Amygdala (tissue), 56 donors: ENCODE measurements at regions not wholly inside any gene's neighbourhood (a gene's known extent, or its start where the extent isn't known, plus 50 kb on each side); places are given as distances from the start of the nearest gene placed in this dataset.

Source experiments
- DNase-seq, 56 donors: peaks; one replicate each; lab custom pipeline; 2025; lab: John Stamatoyannopoulos, UW

DNA sequence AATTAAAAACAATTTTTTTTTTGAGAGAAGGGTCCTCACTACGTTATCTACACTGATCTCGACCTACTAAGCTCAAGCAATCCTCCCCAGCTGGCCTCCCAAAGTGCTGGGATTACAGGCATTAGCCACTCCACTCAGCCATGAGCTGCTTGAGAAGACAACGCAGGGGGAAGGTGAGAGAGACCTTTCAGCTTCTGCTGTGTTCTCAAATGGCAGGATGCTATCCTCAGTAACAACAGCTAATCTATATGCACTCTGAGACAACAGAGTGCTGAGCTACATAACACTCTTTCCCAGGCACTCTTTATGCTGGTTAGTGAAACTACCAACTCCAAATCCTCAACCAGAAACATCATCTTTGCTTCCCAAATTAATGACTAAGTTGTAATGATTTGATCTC, 526.1 kb downstream of the CCER1 start:
- DNase-seq, result no peak

DNA sequence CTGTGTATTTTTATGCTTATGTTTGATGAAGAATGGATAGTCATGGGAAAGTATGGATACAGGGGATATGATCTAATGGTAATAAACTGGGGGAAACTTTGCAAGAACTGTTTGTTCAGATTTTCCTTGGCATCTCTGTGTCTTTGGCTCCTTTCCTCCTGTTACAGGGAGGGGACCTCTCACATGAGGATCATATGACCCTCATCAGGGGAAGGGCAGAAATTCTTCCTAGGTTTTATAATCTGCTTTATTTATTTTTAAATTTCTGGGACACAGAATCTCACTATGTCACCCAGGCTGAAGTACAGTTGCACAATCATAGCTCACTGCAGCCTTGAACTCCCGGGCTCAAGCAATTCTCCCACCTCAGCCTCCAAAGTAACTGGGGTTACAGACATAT, 526.5 kb downstream of the CCER1 start:
- no peak for DNase-seq

DNA sequence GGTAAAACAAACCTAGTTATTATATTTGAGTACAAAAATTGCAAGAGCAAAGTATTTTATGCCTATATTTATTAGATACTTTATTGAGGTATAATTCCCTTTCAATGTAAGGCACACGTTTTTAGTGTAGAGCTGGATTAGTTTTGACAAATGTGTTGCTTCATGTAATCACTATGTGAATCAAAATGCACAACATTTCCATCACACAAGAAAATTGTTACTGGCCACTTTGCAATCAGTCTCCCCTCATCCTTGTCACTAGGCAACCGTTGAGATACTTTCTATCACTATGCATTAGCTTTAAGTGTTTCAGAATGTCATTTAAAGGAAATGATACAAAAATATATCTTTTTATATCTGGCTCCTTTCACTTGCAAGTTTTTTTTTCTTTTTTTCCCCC, 531.0 kb downstream of the CCER1 start:
- DNase-seq, result no peak

DNA sequence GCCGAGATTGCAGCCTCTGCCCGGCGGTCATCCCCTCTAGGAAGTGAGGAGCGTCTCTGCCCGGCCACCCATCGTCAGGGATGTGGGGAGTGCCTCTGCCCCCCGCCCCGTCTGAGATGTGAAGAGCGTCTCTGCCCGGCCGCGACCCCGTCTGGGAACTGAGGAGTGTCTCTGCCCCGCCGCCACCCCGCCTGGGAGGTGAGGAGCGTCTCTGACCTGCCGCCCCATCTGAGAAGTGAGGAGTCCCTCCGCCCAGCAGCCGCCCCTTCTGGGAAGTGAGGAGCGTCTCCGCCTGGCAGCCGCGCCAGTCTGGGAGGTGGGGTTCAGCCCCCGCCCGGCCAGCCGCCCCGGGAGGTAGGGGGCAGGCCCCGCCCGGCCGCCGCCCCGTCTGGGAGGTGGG, 544.0 kb downstream of the CCER1 start:
- no peak for DNase-seq

DNA sequence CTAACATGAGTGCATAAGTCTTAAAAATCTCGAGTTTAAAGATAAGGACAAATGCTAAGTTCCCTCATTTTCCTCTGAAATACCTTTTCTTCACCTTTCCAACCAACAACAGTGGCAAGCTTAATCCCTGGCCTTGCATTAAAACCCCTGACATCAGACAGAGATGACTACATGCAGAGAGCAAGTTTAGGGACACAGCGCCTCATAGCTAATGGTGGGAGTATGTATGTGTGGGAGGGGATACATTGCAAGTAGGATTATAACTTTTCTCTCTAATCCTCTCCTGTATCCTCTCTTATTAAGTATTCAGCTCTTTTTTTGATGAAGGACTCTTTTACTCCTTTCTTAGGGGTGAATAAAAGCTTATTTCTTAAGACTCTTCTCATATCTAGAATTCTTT, 547.1 kb downstream of the CCER1 start:
- no peak for DNase-seq

DNA sequence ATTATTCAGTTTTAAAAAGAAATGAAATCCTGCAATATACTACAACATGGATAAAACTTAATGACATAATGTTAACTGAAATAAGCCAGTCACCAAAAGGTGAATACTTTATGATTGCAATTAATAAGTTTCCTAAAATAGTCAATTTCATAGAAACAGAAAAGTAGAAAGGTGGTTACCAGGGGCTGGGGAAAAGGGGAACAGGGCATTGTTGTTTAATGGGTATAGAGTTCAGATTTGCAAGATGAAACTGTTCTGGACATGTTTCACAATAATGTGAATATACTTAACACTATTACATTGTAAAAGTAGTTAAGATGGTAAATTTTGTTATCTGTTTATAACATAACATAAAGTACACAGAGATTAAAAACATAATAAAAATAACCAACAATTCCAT, 550.9 kb downstream of the CCER1 start:
- DNase-seq, result no peak

DNA sequence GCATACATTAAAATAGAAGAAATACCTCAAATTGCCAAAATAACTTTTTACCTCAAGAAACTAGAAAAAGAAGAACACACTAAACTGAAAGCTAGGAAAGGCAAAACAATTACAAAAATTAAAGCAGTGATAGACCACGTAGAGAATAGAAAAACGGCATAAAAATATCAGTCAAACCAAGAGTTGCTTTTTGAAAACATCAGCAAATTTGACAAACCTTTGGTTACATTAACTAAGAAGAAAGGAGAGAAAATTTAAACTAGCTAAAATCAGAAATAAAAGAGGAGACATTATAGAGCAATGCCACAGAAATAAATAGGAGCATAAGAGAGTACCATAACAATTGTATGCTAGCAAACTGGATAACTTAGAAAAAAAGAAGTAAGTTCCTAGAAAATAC, 553.8 kb downstream of the CCER1 start:
- DNase-seq, result no peak

DNA sequence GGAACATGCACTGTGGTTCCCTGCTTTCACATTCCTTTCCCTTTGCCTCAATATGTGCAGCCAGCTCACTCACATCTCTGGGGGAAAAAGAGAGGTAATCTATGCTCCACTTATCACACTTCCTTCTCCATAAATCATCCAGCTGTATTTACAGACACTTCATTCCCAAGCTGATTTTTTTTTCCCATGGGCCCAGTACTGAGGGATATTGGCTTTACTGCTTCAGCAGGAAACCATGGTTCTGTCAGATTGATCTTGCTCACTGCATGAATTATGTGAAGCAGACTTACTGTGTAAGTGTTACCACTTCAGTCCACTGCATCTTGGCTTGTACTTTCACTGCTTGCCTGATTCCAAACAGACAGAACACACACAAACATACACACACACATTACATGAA, 555.6 kb downstream of the CCER1 start:
- DNase-seq, result no peak

DNA sequence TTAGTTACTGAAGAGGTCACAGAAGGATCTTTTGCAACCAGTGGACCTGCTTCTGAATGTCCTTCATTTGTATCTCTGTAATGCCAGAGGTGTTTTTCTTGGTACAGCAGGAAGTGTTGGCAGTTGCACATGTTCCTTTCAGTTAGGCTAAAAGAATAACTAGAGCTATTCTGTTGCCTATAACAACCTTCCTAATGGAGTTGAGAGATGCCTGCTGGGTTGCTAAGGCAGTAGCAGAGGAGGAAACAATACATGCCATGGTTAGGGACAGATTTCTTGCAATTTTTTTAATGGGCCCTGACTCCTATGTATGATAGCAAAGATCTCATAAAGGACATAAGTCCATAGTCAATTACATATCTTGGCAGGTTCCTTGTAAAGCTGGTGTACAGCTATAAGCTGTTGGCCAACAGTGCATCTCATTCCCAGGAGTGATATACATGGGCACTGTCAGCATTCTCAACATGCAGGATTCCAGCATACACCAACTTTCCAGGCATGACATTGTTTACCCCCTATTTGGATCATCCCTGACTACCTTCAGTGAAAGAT, 556.6 kb downstream of the CCER1 start:
- no peak for DNase-seq

DNA sequence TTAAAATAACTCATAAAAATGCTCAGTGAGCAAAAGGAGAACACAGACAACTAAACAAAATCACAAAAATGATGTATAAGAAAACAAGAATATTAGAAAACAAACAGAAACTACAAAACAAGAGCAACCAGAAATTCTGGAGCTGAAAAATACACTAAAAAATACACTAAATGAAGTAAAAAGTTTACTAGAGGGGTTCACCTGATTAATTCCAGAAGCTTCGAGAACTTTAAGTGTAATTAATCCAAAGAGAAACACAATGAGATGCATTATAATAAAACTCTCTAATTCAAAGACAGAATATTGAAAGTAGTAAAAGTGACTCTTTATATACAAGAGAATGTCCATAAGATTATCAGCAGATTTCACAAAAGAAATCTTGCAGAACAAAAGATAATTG, 558.4 kb downstream of the CCER1 start:
- DNase-seq, result no peak

DNA sequence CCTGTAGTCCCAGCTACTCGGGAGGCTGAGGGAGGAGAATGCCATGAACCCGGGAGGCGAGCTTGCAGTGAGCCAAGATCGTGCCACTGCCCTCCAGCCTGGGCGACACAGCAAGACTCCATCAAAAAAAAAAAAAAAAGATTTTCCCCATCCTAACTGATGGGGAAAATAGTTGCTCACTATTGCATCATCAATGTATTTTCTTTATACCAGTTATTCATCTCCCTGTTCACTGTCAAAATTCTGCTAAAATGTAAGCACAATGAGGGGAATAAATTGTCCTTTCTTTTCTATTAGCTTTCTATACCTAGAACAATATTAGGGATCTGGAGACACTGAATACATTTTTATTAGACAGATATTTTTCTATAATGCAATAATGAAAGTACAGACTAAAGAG, 561.3 kb downstream of the CCER1 start:
- no peak for DNase-seq

DNA sequence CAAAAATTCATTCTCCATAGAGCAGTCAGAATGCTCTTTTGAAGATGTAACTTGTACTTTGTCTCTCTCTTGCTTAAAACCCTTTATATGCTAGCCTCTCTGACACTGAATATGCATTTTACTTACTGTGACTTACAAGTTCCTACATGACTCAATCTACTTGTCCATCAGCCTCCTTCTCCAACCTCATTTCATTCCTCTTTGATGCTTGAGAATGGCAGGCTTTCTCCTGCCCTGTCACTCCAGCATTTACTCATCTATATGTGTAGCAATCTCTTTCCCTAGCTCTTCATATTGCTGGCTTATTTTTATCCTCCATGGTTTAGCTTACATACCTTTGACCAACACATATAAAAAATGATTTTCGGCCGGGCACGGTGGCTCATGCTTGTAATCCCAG, 561.9 kb downstream of the CCER1 start:
- no peak for DNase-seq

DNA sequence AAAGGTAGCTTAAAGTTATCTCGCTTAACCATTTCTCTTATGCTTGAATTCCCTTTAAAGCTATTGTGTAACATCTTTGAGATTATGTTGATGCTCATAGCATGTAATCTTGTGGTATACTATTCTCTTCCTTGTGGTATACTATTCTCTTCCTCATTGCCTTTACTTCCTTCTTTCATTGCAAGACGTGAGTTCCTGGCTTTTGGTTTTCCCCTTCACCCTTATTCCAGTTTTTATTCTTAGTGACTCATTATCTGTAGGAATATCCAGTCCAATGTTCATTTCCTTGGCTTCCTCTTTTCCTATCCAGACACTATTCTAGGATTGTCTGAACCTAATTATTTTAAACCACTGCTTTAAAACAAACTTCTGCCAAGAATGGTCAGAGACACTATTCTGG, 564.0 kb downstream of the CCER1 start:
- DNase-seq, result no peak

DNA sequence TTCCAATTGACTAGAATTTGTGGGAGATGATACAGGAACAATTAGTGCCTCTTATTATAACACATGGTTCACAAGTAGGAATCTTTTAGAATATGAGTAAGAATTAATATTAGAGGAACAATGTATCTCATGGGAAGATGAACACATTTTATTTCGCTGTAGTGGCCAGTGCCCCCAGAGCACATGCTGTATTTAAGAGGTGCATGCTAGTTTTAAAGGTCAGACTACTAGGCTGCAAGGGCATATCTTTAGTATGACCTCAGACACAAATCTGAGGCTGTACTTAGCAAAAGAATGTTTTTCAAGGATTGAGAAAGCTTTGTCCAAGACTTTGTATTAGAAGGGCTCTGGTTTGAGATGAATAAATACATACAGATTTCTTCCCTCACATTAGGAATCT, 586.9 kb downstream of the CCER1 start:
- no peak for DNase-seq

DNA sequence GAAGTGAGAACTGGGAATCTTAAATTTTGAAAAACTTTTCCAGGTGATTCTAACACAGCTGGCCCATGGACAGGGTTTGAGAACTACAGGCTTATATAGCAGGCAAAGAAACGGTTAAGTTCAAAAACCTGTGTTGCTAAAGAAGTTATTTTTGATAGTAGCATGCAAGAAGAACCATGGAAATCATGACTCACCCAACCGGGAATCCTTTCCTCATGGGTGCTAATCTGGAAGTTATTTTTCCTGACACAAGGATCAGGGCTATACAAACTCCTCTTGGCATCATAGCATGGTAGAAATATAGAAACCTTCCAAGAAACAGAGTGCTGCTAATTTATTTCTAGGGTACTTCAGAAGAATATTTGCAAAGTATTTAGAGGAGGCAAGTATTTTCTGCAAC, 588.7 kb downstream of the CCER1 start:
- DNase-seq, result no peak

DNA sequence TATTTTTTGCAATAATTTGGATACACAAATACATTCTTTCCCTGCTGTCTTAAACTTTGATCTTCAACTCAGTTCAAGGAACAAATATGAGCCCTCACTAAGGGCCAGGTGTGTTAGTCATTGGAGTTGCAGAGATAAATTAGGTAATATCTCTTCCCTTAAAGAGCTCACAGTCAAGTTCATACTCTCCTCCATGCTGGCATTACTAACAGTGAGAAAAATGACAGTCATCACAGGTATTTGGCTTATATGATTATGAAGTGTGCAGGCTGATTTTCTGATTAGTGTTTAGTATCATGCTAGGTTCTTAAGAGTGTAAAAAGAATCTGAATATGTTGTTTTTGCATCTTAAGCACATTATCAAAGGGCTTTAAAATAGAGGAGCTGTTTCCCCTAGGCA, 594.7 kb downstream of the CCER1 start:
- DNase-seq, result no peak

DNA sequence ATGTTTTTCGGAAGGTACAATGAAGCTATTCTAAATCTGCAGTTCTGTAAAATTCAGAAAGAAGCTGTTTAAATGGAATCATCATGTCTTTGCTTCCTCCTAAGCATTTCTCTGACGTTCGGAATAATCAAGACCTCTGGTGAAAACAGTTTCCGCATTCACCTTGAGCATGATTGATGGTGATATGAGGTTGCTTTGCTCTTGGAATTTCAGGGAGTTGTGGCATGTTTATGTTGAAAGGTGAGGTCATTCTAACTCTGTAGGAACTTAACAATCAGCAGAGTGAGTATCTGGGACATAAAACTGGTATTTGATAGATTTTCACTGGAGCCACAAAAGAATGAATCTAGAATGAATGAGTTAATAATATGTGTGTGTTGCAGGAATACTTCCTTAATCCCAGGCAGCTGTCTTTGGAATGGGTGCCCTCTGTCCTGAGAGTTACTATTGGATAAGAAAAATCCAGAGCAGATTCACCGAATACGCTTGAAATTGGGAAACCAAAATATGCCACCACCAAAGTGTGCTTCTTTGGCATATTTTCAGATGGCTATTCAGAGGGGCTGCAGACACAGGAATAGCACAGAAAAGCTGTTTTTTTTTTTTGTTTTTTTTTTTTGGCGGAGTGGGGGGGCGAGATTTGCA, 599.1 kb downstream of the CCER1 start:
- DNase-seq, result no peak

DNA sequence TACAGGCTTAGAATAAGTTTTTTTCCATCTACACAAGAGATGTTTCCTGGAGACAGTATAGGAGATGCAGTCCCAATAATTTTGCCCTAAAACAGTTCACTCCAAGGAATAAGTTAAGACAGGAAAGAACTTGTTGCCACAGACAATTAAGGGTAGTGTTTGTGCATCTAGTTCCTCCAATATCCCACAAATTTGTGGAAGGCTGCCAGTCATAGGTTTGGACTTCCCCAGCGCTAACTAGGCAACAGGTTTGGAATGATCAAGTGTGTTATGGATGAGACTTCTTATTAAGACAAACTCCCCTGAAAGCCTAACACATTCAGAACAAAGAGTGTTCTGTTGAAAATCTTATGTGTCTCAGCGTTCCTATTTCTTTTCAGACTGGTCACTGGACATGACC, 611.0 kb downstream of the CCER1 start:
- peak in 11 of 56 donors; percentile 0 to 39 (median 4) for DNase-seq

DNA sequence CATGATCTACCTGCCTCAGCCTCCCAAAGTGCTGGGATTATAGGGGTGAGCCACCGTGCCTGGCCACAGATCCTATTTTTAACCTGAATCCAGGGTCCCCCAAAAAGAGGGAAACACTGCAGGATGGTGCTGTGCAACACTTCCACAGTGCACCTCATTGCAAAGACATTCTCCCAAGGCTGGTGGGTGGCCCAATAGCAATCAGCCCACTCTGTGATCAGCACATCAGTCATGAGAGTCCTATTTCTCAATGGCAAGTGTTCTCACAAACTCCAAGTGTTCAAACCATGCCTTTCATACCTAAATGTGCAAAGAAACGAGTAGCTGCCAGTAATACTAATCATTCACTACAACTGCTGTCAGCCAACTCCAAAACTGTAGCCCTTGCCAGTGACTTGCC, 612.9 kb downstream of the CCER1 start:
- no peak for DNase-seq

DNA sequence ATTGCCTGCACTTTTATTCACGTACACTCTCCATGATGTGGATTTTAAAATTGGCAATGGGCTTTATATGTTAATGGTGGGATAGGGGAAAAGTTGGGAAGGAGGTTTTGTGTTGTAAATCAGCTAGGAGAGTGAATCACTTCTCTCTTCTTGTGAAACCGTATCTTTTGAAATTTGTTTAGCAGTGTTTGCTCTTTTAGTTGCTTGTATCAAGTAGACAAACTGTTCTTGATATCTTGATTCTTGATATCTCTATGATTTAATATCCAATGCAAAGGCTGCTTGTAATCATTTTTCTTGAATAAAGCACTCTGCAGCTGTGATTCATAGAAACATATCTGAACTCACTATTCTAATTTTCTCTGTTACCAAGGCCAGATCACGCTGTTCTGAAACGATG, 615.1 kb downstream of the CCER1 start:
- no peak for DNase-seq

DNA sequence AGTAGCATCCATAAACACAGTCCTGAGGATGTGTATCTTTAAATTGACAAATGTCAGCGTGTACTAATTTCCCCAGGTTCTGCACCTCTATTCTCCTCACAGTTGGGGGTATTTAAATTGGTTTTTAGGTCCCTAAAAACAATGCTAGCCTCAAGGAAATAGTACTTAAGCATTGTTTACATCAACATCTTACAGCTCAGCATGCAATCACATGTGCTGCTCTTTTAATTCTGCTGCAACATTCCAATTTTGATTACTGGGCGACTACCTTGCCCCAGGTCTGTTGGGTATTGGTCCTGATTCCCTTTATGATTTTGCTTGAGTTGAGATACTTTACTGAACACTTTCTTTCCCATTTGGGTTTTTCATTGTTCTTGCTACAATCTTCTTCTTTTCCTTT, 616.6 kb downstream of the CCER1 start:
- DNase-seq, result no peak

DNA sequence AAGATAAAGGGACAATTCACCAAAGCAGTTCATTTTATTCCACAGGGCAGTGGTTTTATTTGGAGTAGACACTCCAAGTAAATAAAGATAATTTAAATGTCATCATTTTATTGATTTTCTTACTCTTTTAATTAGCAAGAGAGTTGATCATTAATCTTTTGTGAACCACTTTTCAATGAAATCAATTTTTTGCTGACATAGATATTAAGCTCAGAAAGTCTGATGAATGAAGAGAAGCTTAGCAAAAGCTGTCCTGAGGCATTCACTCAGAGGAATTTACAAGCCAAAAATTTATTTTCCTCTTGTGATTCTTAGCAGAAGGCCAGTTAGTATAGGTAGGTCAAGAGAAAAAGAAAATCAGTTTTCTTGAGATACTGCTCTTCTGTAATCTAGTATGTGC, 618.0 kb downstream of the CCER1 start:
- DNase-seq, result no peak

DNA sequence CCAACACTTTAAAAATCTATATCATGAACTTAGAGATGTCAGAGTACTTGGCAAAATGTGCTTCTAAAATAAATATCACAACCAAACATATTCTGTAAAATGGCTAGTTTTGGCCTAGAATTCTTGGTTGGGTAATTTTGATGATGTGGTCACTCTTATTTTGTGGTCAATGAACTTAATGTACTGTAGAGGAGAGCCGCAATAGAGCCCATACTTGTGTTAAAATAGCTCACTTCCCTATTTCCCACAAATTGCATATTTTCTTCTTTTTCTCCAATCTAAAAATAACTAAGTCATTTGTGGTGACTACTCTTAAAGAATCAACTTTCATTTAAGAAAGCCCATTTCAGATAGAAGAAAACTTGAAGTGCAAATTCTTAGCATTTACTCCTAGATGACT, 619.4 kb downstream of the CCER1 start:
- no peak for DNase-seq
